ENCODE measurements at regions not wholly inside any gene's neighbourhood (a gene's known extent, or its start where the extent isn't known, plus 50 kb on each side); places are given as distances from the start of the nearest gene placed in this dataset.

DNA sequence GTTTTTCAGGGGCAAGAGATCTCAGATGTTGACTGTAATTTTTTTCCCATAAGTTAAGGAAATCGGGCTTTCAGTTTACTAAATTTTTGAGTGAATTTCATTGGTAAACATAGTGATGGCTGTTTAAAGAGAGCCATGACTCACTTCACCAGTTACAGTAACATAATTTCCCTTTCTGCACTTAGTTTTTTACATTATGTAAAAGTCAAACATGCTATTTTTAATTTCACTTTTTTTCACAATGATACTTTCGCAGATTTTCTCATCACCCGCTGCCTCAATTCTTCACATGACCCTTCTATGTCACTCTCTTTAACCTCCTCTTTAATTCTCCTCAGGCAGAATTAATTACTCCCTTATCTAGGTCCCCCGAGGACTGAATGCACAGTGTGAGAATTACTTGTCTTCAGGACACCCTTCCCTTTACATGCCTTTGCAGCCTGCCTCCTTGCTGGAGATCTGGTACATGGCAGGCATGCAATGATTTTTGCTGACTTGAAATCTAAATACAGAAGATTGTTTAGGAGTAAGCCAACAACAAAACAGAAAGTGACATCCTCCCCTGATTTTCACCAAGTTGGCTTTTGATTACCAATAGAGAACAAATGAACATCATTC is 217.5 kb upstream of the S1PR3 start:
- TF ChIP-seq, protein P1, sequence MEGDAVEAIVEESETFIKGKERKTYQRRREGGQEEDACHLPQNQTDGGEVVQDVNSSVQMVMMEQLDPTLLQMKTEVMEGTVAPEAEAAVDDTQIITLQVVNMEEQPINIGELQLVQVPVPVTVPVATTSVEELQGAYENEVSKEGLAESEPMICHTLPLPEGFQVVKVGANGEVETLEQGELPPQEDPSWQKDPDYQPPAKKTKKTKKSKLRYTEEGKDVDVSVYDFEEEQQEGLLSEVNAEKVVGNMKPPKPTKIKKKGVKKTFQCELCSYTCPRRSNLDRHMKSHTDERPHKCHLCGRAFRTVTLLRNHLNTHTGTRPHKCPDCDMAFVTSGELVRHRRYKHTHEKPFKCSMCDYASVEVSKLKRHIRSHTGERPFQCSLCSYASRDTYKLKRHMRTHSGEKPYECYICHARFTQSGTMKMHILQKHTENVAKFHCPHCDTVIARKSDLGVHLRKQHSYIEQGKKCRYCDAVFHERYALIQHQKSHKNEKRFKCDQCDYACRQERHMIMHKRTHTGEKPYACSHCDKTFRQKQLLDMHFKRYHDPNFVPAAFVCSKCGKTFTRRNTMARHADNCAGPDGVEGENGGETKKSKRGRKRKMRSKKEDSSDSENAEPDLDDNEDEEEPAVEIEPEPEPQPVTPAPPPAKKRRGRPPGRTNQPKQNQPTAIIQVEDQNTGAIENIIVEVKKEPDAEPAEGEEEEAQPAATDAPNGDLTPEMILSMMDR (conservative IDR thresholded peaks at IDR 0.05) = no peak
- no peak overlapping the region for H3K18ac ChIP-seq (ENCODE audit: insufficient read length, low read depth, low read length)
- no peak overlapping the region for H4K91ac ChIP-seq (ENCODE audit: insufficient read length, low read depth, low read length)
- no peaks in the 10 kb centered on the region for H3K27me3 ChIP-seq (ENCODE audit: insufficient read depth, low read length)
- H3K4me1 Mint-ChIP-seq = peaks cover 3 to 7% of the 10 kb centered on the region in 2 experiments
- H3K56ac ChIP-seq (ENCODE audit: insufficient read length, low read depth, low read length) = no peak overlapping the region
- no peak overlapping the region for H2AFZ ChIP-seq (ENCODE audit: low read length)
- H3K79me2 ChIP-seq (ENCODE audit: insufficient read depth, low read length) = no peaks in the 10 kb centered on the region
- H4K20me1 ChIP-seq (ENCODE audit: control insufficient read depth, insufficient read depth, insufficient read length) = no peaks in the 10 kb centered on the region
- no peak overlapping the region for H3K9ac ChIP-seq (ENCODE audit: extremely low read depth, insufficient read length, low read length)
- H3K27ac ChIP-seq (ENCODE audit: insufficient read length, low read depth, low read length) = no peak overlapping the region
- no peak overlapping the region for H3K14ac ChIP-seq (ENCODE audit: insufficient read depth, low read length)
- H3K4me2 ChIP-seq (ENCODE audit: insufficient read depth, insufficient read length, low read length) = no peak overlapping the region
- H3K4me1 ChIP-seq (ENCODE audit: insufficient read depth, low read length) = no peaks in the 10 kb centered on the region
- no peak overlapping the region for H2BK20ac ChIP-seq (ENCODE audit: low read depth, low read length, poor library complexity, severe bottlenecking)
- H4K8ac ChIP-seq (replicated peaks; ENCODE audit: insufficient read length, low read depth, low read length) = no peak overlapping the region
- no peak overlapping the region for H2BK5ac ChIP-seq (ENCODE audit: insufficient read length, low read length)
- H3K9me3 Mint-ChIP-seq = no peaks in the 10 kb centered on the region
- H3K9me3 ChIP-seq (ENCODE audit: control insufficient read depth, low read depth, low read length) = no peaks in the 10 kb centered on the region
- no peaks in the 10 kb centered on the region for H3K36me3 Mint-ChIP-seq (ENCODE audit: insufficient read depth in 1 of 3, low read depth in 3 of 3)
- H3K27me3 Mint-ChIP-seq (ENCODE audit: low read depth) = no peaks in the 10 kb centered on the region
- DNase-seq = no peak
- H2BK120ac ChIP-seq (ENCODE audit: low read depth, low read length, poor library complexity, severe bottlenecking) = no peak overlapping the region
- H3K4ac ChIP-seq (ENCODE audit: low read depth, low read length) = no peak overlapping the region
- no peak overlapping the region for H2AK5ac ChIP-seq (ENCODE audit: insufficient read length, low read length)
- no peak overlapping the region for H3K4me3 Mint-ChIP-seq
- no peak overlapping the region for H3T11ph ChIP-seq (ENCODE audit: low read length)
- no CpG with 5 or more reads among the region's 4 CpGs for WGBS (ENCODE audit: extremely low coverage, insufficient read length, low lambda C conversion rate)
- H2BK15ac ChIP-seq (ENCODE audit: low read depth, low read length) = no peak overlapping the region
- no peak overlapping the region for H2BK12ac ChIP-seq (ENCODE audit: insufficient read length, low read depth, low read length)
- no peaks in the 10 kb centered on the region for H3K23me2 ChIP-seq (ENCODE audit: insufficient read length, low read depth, low read length, poor library complexity, severe bottlenecking)
- no peak overlapping the region for H4K5ac ChIP-seq (ENCODE audit: insufficient read length, low read depth, low read length)
- no peak overlapping the region for H3K27ac Mint-ChIP-seq
- no peaks in the 10 kb centered on the region for H3K79me1 ChIP-seq (ENCODE audit: insufficient read depth, low read depth, low read length, poor library complexity, severe bottlenecking)
- H3K23ac ChIP-seq (ENCODE audit: insufficient read length, low read depth, low read length) = no peak overlapping the region

Measured in H9 (cell line).